ENCODE measurements at regions not wholly inside any gene's neighbourhood (a gene's known extent, or its start where the extent isn't known, plus 50 kb on each side); places are given as distances from the start of the nearest gene placed in this dataset.

DNA sequence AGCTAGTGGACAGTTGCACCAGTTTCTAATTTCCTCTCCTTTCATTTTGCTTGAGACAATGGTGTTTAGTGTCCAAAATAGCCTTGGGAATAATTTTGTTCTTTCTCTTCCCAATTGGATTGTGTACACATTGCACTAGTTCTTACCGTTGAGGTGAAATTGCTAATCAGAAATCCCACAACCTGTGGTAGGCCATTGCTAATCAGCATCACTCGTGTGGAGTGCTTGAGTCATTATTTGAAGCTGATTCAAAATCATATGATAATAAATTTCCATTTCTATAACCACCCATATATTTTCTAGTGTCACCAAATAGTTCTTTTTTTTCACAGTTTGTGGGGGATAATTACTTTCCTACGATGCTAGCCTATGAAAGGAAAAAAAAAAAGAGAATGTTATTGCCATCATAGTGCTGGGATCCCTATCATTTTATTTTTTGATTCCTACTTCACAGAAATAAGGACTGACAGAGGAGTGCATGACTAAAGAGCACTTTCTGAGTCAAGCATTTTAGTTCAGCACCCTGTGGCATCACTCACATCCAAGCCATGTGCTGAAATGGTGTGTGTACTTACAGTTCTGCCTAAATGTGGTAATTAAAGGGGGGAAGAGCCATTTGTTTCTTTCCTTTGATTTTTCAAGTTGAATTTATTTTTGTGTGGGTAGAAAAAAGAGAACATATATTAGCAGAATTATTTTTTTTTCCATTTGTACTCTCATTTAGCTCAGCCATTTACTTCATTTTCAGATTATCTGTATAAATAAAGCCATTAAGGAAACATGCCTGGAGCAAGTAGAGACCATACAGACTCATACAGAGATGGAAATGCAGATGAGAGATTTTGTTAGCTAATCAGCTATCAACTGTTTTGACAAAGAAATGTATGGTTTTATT is 108.0 kb upstream of the MEIS2 start:
- no peak overlapping the region for H3K27ac ChIP-seq
- TF ChIP-seq, protein P1, sequence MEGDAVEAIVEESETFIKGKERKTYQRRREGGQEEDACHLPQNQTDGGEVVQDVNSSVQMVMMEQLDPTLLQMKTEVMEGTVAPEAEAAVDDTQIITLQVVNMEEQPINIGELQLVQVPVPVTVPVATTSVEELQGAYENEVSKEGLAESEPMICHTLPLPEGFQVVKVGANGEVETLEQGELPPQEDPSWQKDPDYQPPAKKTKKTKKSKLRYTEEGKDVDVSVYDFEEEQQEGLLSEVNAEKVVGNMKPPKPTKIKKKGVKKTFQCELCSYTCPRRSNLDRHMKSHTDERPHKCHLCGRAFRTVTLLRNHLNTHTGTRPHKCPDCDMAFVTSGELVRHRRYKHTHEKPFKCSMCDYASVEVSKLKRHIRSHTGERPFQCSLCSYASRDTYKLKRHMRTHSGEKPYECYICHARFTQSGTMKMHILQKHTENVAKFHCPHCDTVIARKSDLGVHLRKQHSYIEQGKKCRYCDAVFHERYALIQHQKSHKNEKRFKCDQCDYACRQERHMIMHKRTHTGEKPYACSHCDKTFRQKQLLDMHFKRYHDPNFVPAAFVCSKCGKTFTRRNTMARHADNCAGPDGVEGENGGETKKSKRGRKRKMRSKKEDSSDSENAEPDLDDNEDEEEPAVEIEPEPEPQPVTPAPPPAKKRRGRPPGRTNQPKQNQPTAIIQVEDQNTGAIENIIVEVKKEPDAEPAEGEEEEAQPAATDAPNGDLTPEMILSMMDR (conservative IDR thresholded peaks at IDR 0.05), result no peak

DNA sequence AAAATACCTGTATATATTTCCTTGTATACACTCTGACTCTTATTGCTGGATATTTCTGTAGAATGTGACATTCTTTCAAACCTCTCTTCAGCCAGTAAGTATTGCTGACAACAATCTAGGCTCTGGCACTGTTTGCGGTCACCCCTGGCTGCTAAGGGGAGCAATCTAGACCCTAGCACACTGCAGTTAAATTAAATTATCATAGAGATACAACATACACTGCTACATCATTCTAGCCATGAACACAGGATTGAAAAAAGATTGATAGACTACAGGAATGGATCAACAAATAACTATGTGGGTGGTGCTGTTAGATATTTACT is 108.7 kb upstream of the MEIS2 start:
- no peak overlapping the region for H3K27ac ChIP-seq
- TF ChIP-seq, protein P1 (conservative IDR thresholded peaks at IDR 0.05), result no peak

DNA sequence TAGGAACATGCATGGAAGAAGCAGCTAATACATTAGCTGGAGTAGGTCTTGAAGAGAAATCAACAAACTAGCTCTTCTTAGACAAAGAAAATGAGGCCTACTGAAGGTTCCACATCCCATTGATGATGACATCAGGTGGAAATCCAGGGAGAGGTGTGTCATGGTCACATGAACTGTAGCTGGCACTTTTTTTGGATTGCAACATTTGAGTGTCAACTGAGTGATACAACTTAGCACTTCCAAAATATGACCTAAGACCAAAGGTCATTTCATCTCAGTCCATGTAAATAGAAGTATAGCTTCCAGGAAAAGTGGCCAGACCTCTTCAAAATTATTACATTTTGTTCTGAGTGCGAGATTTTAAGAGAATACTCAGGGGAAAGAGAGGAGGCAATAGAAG is 117.2 kb upstream of the MEIS2 start:
- TF ChIP-seq, protein P1 (conservative IDR thresholded peaks at IDR 0.05), result no peak
- H3K27ac ChIP-seq, result no peak overlapping the region

DNA sequence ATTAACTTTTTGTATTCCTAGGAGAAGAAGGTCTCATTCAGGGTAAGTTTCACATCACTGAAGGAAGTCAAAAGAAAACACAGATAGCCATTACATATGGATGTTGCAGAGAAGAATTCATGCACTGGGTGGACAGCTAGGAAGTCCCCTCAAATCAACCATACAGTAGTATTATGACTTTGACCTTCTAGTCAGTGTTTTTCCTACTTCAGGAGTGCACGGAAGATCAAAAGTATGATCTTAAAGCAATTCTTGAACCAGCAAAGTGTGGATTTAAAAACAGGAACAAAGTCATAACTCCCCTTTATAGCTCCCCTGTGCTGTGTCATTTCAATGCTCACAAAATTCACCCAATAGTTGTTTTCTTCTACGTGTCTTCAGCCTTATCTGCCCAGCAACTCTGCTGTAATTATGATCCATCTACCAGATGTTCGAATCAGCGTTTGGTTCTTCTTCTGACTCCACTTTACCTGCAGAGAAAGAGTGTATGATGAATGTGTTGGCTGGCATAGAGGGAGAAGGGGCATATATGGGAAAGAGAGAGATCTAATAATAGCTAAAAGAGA is 118.1 kb upstream of the MEIS2 start:
- TF ChIP-seq, protein P1 (conservative IDR thresholded peaks at IDR 0.05), result no peak
- H3K27ac ChIP-seq, result 0 out of 2 replicates have a peak overlapping the region, but pooled peaks have one; percentile 32

DNA sequence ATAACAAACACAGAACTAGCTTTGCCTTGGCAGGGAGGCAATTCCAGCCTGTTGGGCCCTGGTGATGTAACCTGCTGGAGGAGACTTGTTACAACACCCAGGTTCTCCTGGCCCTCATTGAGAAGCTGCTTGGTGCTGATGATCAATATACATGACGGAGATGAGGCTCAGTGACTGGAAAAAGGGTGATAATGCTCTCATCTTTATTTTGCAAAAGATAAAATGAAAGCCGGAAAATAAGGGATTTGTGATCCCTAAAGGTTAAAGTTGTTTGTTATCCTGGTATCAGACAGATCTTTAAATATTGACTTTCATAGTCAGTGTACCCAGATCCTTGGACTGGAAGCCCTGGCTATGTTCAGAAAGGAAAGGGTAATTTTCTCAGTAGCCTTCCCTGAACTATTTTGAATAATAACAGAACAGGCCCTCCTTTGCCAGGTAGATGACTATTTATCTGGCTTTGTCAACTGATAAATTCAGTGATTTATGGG is 118.9 kb upstream of the MEIS2 start:
- peak overlapping the region; percentile 32 for H3K27ac ChIP-seq

DNA sequence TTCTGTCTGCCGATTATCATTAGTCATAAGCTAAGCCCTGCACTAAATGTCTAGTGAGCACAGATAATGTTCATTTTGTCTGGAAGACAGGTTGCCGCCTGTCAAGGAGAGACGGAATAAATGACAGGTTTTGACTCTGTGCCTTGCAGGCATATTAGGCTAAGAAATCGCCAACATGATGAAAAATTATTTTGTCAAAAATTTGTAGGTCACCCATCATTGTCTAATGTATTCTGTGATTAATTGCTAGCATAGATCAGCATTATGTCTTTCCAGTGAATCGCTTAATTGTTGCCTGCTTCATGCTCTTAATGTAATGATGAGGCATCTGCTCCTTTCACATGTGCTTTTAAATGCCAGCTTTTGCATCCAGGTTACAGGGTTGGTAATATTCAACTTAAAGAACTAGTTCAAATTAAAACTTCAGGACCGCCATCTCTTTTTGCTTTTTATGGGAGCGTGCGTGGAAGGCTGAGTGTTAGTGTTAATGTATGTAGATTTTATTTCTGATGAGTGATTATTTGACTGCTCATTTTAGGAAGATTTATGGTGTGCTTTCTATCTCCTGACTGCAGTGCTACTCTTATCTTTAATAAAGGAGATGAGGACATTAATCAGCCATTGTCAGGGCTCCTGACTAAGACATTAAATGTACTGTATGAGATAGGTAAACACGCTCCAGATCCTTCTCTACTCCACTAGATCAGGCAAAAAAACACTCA is 120.8 kb upstream of the MEIS2 start:
- TF ChIP-seq, protein P1 (conservative IDR thresholded peaks at IDR 0.05), result no peak
- no peak overlapping the region for H3K27ac ChIP-seq

More for the DNA sequence above, 118.9 kb upstream of the MEIS2 start:
- TF ChIP-seq, protein P1 (conservative IDR thresholded peaks at IDR 0.05), result no peak

DNA sequence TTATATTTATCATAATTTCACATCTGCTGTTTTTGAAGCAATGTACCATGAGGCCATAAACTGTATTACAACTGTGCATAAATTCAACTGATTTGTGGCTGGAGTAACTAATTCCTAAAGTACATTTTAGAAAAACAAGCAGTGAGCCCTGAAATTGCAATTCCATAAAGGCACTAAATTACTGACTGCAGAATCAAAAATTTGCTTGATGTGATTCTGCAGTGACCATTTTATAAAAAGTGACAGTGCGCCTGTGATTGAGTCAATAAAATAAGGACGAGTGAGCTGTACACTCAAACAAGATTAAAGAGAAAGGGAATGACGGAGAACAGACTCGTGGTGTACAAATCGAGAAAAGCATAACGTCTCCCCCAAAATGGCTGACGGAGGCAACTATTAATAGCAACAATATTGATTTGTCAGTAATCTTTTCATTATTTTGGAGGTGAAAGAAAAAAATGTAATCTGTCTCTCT is 121.4 kb upstream of the MEIS2 start:
- H3K27ac ChIP-seq, result no peak overlapping the region
- TF ChIP-seq, protein P1 (conservative IDR thresholded peaks at IDR 0.05), result no peak

Data from VCaP (cell line).